H1 (cell line): ENCODE measurements at regions not wholly inside any gene's neighbourhood (a gene's known extent, or its start where the extent isn't known, plus 50 kb on each side); places are given as distances from the start of the nearest gene placed in this dataset.
A peak's percentile ranks its signal among the peaks of the same experiment; 100 is the strongest.

ENCODE experiments used
- CTCF ChIA-PET: fragments of 300-600 bp; sonication (Branson Sonifier 250); formaldehyde crosslinking; loops from one replicate; lab custom pipeline; 2021; ENCODE audit not compliant: partially characterized antibody; lab: Charles Lee
- POLR2A ChIA-PET: fragments of 300-600 bp; sonication (Branson Sonifier 250); formaldehyde crosslinking; loops from one replicate; lab custom pipeline; 2021; ENCODE audit warnings: inconsistent platforms; ENCODE audit not compliant: partially characterized antibody; lab: Charles Lee
- DNase-seq, 2 experiments: peaks; one replicate each; pipeline versions ENCODE4 v3.0.0 to v3.0.0-alpha.2; 2010 to 2022; ENCODE audit warnings: low spot score in 2 of 2, low read depth in 1 of 2, mixed read lengths in 1 of 2
- FAIRE-seq: peaks from 2 replicates; lab custom pipeline; 2011; peaks lifted over from hg19 to GRCh38; lab: Jason Lieb, UNC
- H2AFZ ChIP-seq: 2 replicates; pipeline ENCODE4 v1.8.1; 2012; ENCODE audit warnings: low read length, inconsistent platforms
- H2AK5ac ChIP-seq: 2 replicates; pipeline ENCODE4 v1.6.1; 2013; ENCODE audit warnings: low read depth, low read length
- H2BK120ac ChIP-seq: replicated peaks from 2 replicates; pipeline ENCODE3; 2013; ENCODE audit warnings: low read depth, low read length, inconsistent platforms
- H2BK12ac ChIP-seq: 2 replicates; pipeline ENCODE4 v1.6.1; 2013; ENCODE audit warnings: low read depth, low read length
- H2BK15ac ChIP-seq: 2 replicates; pipeline ENCODE4 v1.6.1; 2013; ENCODE audit warnings: low read length
- H2BK20ac ChIP-seq: 2 replicates; pipeline ENCODE4 v1.6.1; 2013; ENCODE audit warnings: low read length
- H2BK5ac ChIP-seq: 2 replicates; pipeline ENCODE4 v1.6.1; 2013; ENCODE audit warnings: low read depth, low read length
- H3K14ac ChIP-seq: 2 replicates; pipeline ENCODE4 v1.6.1; 2013; ENCODE audit warnings: inconsistent platforms; ENCODE audit not compliant: insufficient read length
- H3K18ac ChIP-seq: 2 replicates; pipeline ENCODE4 v1.6.1; 2013; ENCODE audit warnings: low read length; ENCODE audit errors: extremely low read depth
- H3K23ac ChIP-seq: 2 replicates; pipeline ENCODE4 v1.6.1; 2013; ENCODE audit warnings: inconsistent platforms; ENCODE audit not compliant: insufficient read length
- H3K23me2 ChIP-seq: 2 replicates; pipeline ENCODE4 v1.6.1; 2013; ENCODE audit warnings: low read depth, low read length
- H3K27ac ChIP-seq: 2 replicates; pipeline ENCODE4 v1.6.1; 2011; ENCODE audit warnings: low read depth, low read length, inconsistent platforms
- H3K27me3 ChIP-seq, 4 experiments: replicated peaks in 1 of 4; 1 replicate in 1 of 4; 2 replicates in 3 of 4; pipeline versions ENCODE4 v1.6.1 to v1.8.1; 2011 to 2013; ENCODE audit warnings: low read length in 3 of 4, mild to moderate bottlenecking in 3 of 4, inconsistent platforms in 2 of 4, mixed read lengths in 2 of 4, moderate library complexity in 1 of 4; ENCODE audit not compliant: control insufficient read depth in 3 of 4, insufficient read depth in 3 of 4; ENCODE audit errors: extremely low read depth in 1 of 4
- H3K36me3 ChIP-seq, 4 experiments: 2 replicates each; pipeline versions ENCODE4 v1.6.1 to v1.8.1; 2011 to 2013; ENCODE audit warnings: mild to moderate bottlenecking in 4 of 4, low read length in 3 of 4, moderate library complexity in 2 of 4, control low read depth in 1 of 4, inconsistent platforms in 1 of 4; ENCODE audit not compliant: insufficient read depth in 4 of 4, control insufficient read depth in 2 of 4
- H3K4ac ChIP-seq: replicated peaks from 2 replicates; pipeline ENCODE3; 2013; ENCODE audit warnings: low read length, low read depth, mixed read lengths, inconsistent platforms; ENCODE audit not compliant: insufficient read length
- H3K4me1 ChIP-seq, 4 experiments: replicated peaks in 1 of 4; 1 replicate in 1 of 4; 2 replicates in 3 of 4; pipeline versions ENCODE4 v1.6.1 to v1.8.1; 2011 to 2013; ENCODE audit warnings: low read length in 3 of 4, inconsistent platforms in 2 of 4, mixed read lengths in 1 of 4; ENCODE audit not compliant: insufficient read depth in 4 of 4, control insufficient read depth in 3 of 4
- H3K4me2 ChIP-seq, 2 experiments: 2 replicates each; pipeline versions ENCODE4 v1.6.1 to v1.8.1; 2011 to 2013; ENCODE audit warnings: low read depth in 2 of 2, low read length in 2 of 2, control low read depth in 1 of 2, inconsistent platforms in 1 of 2, mild to moderate bottlenecking in 1 of 2; ENCODE audit not compliant: insufficient read depth in 1 of 2
- H3K4me3 ChIP-seq, 4 experiments: fragments of 200-600, 300-600 bp in 1 of 4; sonication (generic), shearing (Covaris generic), sonication (Bioruptor Twin) in 1 of 4; 2 replicates each; pipeline versions ENCODE4 v1.5.1 to v1.8.1; 2011 to 2016; ENCODE audit warnings: low read length in 4 of 4, low read depth in 3 of 4, control low read depth in 2 of 4, inconsistent platforms in 2 of 4, mild to moderate bottlenecking in 2 of 4, mixed read lengths in 1 of 4, moderate library complexity in 1 of 4; ENCODE audit not compliant: insufficient read depth in 2 of 4; ENCODE audit errors: extremely low read depth in 1 of 4
- H3K56ac ChIP-seq: replicated peaks from 2 replicates; pipeline ENCODE3; 2013; ENCODE audit warnings: low read depth, mild to moderate bottlenecking, mixed read lengths, low read length, inconsistent platforms; ENCODE audit not compliant: insufficient read length
- H3K79me1 ChIP-seq: 2 replicates; pipeline ENCODE4 v1.6.1; 2013; ENCODE audit warnings: low read depth, low read length, control low read depth
- H3K79me2 ChIP-seq, 2 experiments: 2 replicates each; pipeline versions ENCODE4 v1.6.1 to v1.8.1; 2012 to 2013; ENCODE audit warnings: low read length in 2 of 2, mild to moderate bottlenecking in 2 of 2, inconsistent platforms in 1 of 2; ENCODE audit not compliant: insufficient read depth in 2 of 2, control insufficient read depth in 1 of 2
- H3K9ac ChIP-seq, 4 experiments: replicated peaks in 1 of 4; 1 replicate in 1 of 4; 2 replicates in 3 of 4; pipeline versions ENCODE4 v1.6.1 to v1.8.1; 2011 to 2013; ENCODE audit warnings: low read depth in 3 of 4, low read length in 3 of 4, control low read depth in 2 of 4, mild to moderate bottlenecking in 2 of 4, moderate library complexity in 2 of 4, inconsistent platforms in 1 of 4; ENCODE audit errors: extremely low read depth in 1 of 4
- H3K9me3 ChIP-seq, 2 experiments: 2 replicates each; pipeline versions ENCODE4 v1.6.1 to v1.8.1; 2012 to 2013; ENCODE audit warnings: mild to moderate bottlenecking in 2 of 2, moderate library complexity in 2 of 2, control low read depth in 1 of 2, inconsistent platforms in 1 of 2, low read depth in 1 of 2, low read length in 1 of 2, mixed read lengths in 1 of 2; ENCODE audit not compliant: insufficient read depth in 2 of 2
- H4K20me1 ChIP-seq, 2 experiments: replicated peaks in 1 of 2; 2 replicates each; pipeline versions ENCODE3 to v1.8.1; 2011 to 2013; ENCODE audit warnings: inconsistent platforms in 2 of 2, low read length in 2 of 2, mild to moderate bottlenecking in 1 of 2; ENCODE audit not compliant: insufficient read depth in 2 of 2, control insufficient read depth in 1 of 2
- H4K5ac ChIP-seq: 2 replicates; pipeline ENCODE4 v1.6.1; 2013; ENCODE audit warnings: low read length, low read depth, mixed read lengths, inconsistent platforms; ENCODE audit not compliant: insufficient read length
- H4K8ac ChIP-seq: 2 replicates; pipeline ENCODE4 v1.8.0; 2013; ENCODE audit warnings: mild to moderate bottlenecking, moderate library complexity, low read length, inconsistent platforms; ENCODE audit not compliant: insufficient read depth; ENCODE audit errors: extremely low read depth
- H4K91ac ChIP-seq: replicated peaks from 2 replicates; pipeline ENCODE3; 2013; ENCODE audit warnings: low read length, mixed read lengths, inconsistent platforms; ENCODE audit not compliant: insufficient read length
- CBX8 ChIP-seq: fragments of 300-800, 300-1000 bp; sonication (generic); IDR thresholded peaks from 2 replicates; pipeline ENCODE4 v1.7.1; 2016; ENCODE audit warnings: low read depth, low read length, borderline replicate concordance
- CEBPB ChIP-seq: IDR thresholded peaks from 2 replicates; pipeline ENCODE4 v1.6.1; 2012; ENCODE audit warnings: low read depth, low read length
- CREB1 ChIP-seq: IDR thresholded peaks from 2 replicates; pipeline ENCODE4 v1.6.1; 2012; ENCODE audit warnings: inconsistent platforms
- E2F6 ChIP-seq: IDR thresholded peaks from 2 replicates; pipeline ENCODE4 v1.6.1; 2012; ENCODE audit warnings: inconsistent platforms
- EGR1 ChIP-seq: IDR thresholded peaks from 2 replicates; pipeline ENCODE4 v1.6.1; 2011; ENCODE audit warnings: low read depth, low read length, borderline replicate concordance
- FOSL1 ChIP-seq: IDR thresholded peaks from 2 replicates; pipeline ENCODE4 v1.6.1; 2011; ENCODE audit warnings: mild to moderate bottlenecking, low read depth, low read length, moderate library complexity; ENCODE audit not compliant: insufficient read depth
- HDAC2 ChIP-seq, 2 experiments: fragments of 300-600 bp in 1 of 2; sonication (generic) in 1 of 2; IDR thresholded peaks; 2 replicates each; pipeline ENCODE4 v1.6.1; 2011 to 2012; ENCODE audit warnings: low read depth in 2 of 2, low read length in 2 of 2, mild to moderate bottlenecking in 2 of 2, moderate library complexity in 2 of 2, borderline replicate concordance in 1 of 2, inconsistent platforms in 1 of 2
- JUN ChIP-seq: IDR thresholded peaks from 2 replicates; pipeline ENCODE4 v1.6.1; 2011; ENCODE audit warnings: low read depth, mild to moderate bottlenecking, improper control_type of control experiment, low read length
- NRF1 ChIP-seq: IDR thresholded peaks from 2 replicates; pipeline ENCODE4 v1.6.1; 2011; ENCODE audit warnings: mild to moderate bottlenecking, low read depth, low read length, improper control_type of control experiment
- SAP30 ChIP-seq: fragments of 300-600 bp; sonication (generic); IDR thresholded peaks from 2 replicates; pipeline ENCODE4 v1.7.1; 2012; ENCODE audit warnings: low read length, moderate library complexity, mild to moderate bottlenecking, inconsistent platforms; ENCODE audit not compliant: insufficient read depth, insufficient replicate concordance
- SUZ12 ChIP-seq: fragments of 200-600 bp; sonication (generic); IDR thresholded peaks from 2 replicates; pipeline ENCODE4 v1.6.1; 2012; ENCODE audit warnings: mild to moderate bottlenecking, inconsistent platforms, low read length, moderate library complexity, mixed read lengths
- TCF12 ChIP-seq: IDR thresholded peaks from 2 replicates; pipeline ENCODE4 v1.6.1; 2011; ENCODE audit warnings: low read depth, mild to moderate bottlenecking, low read length
- WGBS, 2 experiments: shearing (Covaris generic) in 1 of 2; methylation state at CpG; one replicate each; pipeline versions ENCODE4 v1.1.6 to v1.1.7; 2013 to 2015; ENCODE audit warnings: low lambda C conversion rate in 2 of 2, mixed read lengths in 2 of 2, inconsistent platforms in 1 of 2, low coverage in 1 of 2, missing lambda C conversion rate in 1 of 2; ENCODE audit not compliant: insufficient replicate concordance in 2 of 2, insufficient coverage in 1 of 2, insufficient read length in 1 of 2; ENCODE audit errors: extremely low coverage in 1 of 2, missing lambda C conversion rate in 1 of 2; 5-methylcytosine and 5-hydroxymethylcytosine counted together

- POLR2A ChIA-PET, result no interaction called here
- no peak overlapping the region for H3K14ac ChIP-seq
- no peak overlapping the region for H2AFZ ChIP-seq
- no peaks in the 10 kb centered on the region for H3K23me2 ChIP-seq
- H3K4me2 ChIP-seq, result 0 out of 4 replicates have a peak overlapping the region, but pooled peaks of 1 of the 2 experiments have one; percentile 18
- no peak overlapping the region for H3K56ac ChIP-seq
- no peaks in the 10 kb centered on the region for H3K79me1 ChIP-seq
- no peak overlapping the region for H4K8ac ChIP-seq
- no peaks in the 10 kb centered on the region for H3K36me3 ChIP-seq
- CTCF ChIA-PET, result interaction anchor here (1.1 kb wide), 1 partner anchor 49 kb away, joined by 3 read pairs; no protein-coding TSS in a partner anchor
- H4K20me1 ChIP-seq, result no peaks in the 10 kb centered on the region
- H3K9me3 ChIP-seq, result no peaks in the 10 kb centered on the region
- H2BK12ac ChIP-seq, result no peak overlapping the region
- no peak overlapping the region for H2AK5ac ChIP-seq
- H3K4me1 ChIP-seq, result peaks cover 0 to 6% (median 2%) of the 10 kb centered on the region in 4 experiments; a peak in 2 of 7 replicates
- H3K18ac ChIP-seq, result no peak overlapping the region
- H2BK15ac ChIP-seq, result no peak overlapping the region
- 50% methylated on average over 9 of the region's 9 CpGs; no CpG with 5 or more reads in 1 of the 2 experiments for WGBS, 2 experiments
- no peaks in the 10 kb centered on the region for H3K27me3 ChIP-seq
- no peak overlapping the region for H2BK20ac ChIP-seq
- no peak overlapping the region for H3K27ac ChIP-seq
- no peaks in the 10 kb centered on the region for H3K79me2 ChIP-seq
- H3K4ac ChIP-seq, result no peak overlapping the region
- FAIRE-seq (peak; percentile 36), DNase-seq (peak in 1 of 2 experiments; percentile 9)
- no peak overlapping the region for H3K9ac ChIP-seq
- H3K23ac ChIP-seq, result no peak overlapping the region
- H3K4me3 ChIP-seq, result no peak overlapping the region
- H4K5ac ChIP-seq, result no peak overlapping the region
- H2BK120ac ChIP-seq, result no peak overlapping the region
- H4K91ac ChIP-seq, result no peak overlapping the region
- H2BK5ac ChIP-seq, result no peak overlapping the region
- TF ChIP-seq E2F6 (no peak), CEBPB (no peak), HDAC2 (IDR thresholded peaks at IDR 0.05; ENCODE audit: borderline replicate concordance in 1 of 2, low read depth in 2 of 2, low read length in 2 of 2) (no peak), CBX8 (no peak), TCF12 (no peak), SUZ12 (no peak), SAP30 (no peak), EGR1 (no peak), FOSL1 (no peak), CREB1 (no peak), NRF1 (no peak), JUN (no peak)
These were observed 892.4 kb upstream of the TENM3 start for GRCh38 chr4:181350615-181351415.
